Activated T-cell treated with anti-CD3 and anti-CD28 coated beads, Interleukin-2, amount 50 U/mL, for 72 hours (primary cell): ENCODE measurements at regions not wholly inside any gene's neighbourhood (a gene's known extent, or its start where the extent isn't known, plus 50 kb on each side); places are given as distances from the start of the nearest gene placed in this dataset.

Source experiments
- ATAC-seq, 2 donors: fragments of 150-1000 bp; cut with Tn5 transposase; replicated peaks in 1 of 2; 2 replicates each; pipeline ENCODE4 v1.10.0; 2021; ENCODE audit warnings: moderate library complexity in 2 of 2, mild to moderate bottlenecking in 1 of 2
- DNase-seq, 2 donors: peaks; one replicate each; pipeline ENCODE4 v3.0.0; 2021 to 2022; ENCODE audit warnings: mixed read lengths in 1 of 2
- H3K27ac Mint-ChIP-seq: one replicate; pipeline ENCODE4 v1.8.0; 2022; ENCODE audit warnings: mild to moderate bottlenecking, moderate library complexity, mixed read lengths
- H3K27me3 Mint-ChIP-seq: one replicate; pipeline ENCODE4 v1.8.0; 2022; ENCODE audit warnings: low read depth, mixed read lengths
- H3K36me3 Mint-ChIP-seq, 2 donors: one replicate each; pipeline ENCODE4 v1.8.0; 2022; ENCODE audit warnings: mixed read lengths in 2 of 2, mild to moderate bottlenecking in 1 of 2; ENCODE audit not compliant: insufficient read depth in 2 of 2
- H3K4me1 Mint-ChIP-seq: one replicate; pipeline ENCODE4 v1.8.0; 2022; ENCODE audit warnings: low read depth, mixed read lengths
- H3K4me3 Mint-ChIP-seq, 2 donors: one replicate each; pipeline ENCODE4 v1.8.0; 2022; ENCODE audit warnings: mild to moderate bottlenecking in 2 of 2, mixed read lengths in 2 of 2, moderate library complexity in 2 of 2
- H3K9me3 Mint-ChIP-seq, 2 donors: one replicate each; pipeline ENCODE4 v1.8.0; 2022; ENCODE audit warnings: mixed read lengths in 2 of 2

- ATAC-seq (peak in 1 of 2 donors; percentile 18), DNase-seq (no peak)
- Mint-ChIP-seq H3K9me3 (peaks cover 3 to 6% of the 10 kb centered on the region in 2 donors), H3K27me3 (peaks cover 6% of the 10 kb centered on the region), H3K4me1 (no peaks in the 10 kb centered on the region), H3K4me3 (no peak overlapping the region), H3K27ac (no peak overlapping the region), H3K36me3 (no peaks in the 10 kb centered on the region)
These were observed 399.8 kb upstream of the MEF2C start for GRCh38 chr5:89282554-89283510.

GRCh38 chr5:89281766-89282553, 399.0 kb upstream of the MEF2C start:
- Mint-ChIP-seq H3K36me3 (no peaks in the 10 kb centered on the region), H3K4me1 (no peaks in the 10 kb centered on the region), H3K27ac (no peak overlapping the region), H3K4me3 (no peak overlapping the region), H3K27me3 (peaks cover 6% of the 10 kb centered on the region), H3K9me3 (peaks cover 2 to 6% of the 10 kb centered on the region in 2 donors)
- DNase-seq (no peak), ATAC-seq (no peak)

GRCh38 chr5:89281211-89281610, 398.2 kb upstream of the MEF2C start:
- Mint-ChIP-seq H3K36me3 (no peaks in the 10 kb centered on the region), H3K4me3 (no peak overlapping the region), H3K4me1 (no peaks in the 10 kb centered on the region), H3K27me3 (peaks cover 6% of the 10 kb centered on the region), H3K27ac (no peak overlapping the region), H3K9me3 (peaks cover 5 to 6% of the 10 kb centered on the region in 2 donors)
- DNase-seq (no peak), ATAC-seq (no peak)

GRCh38 chr5:89280103-89281037, 397.4 kb upstream of the MEF2C start:
- Mint-ChIP-seq H3K9me3 (peaks cover 5 to 6% of the 10 kb centered on the region in 2 donors), H3K36me3 (no peaks in the 10 kb centered on the region), H3K27ac (no peak overlapping the region), H3K4me1 (no peaks in the 10 kb centered on the region), H3K4me3 (no peak overlapping the region), H3K27me3 (peaks cover 6% of the 10 kb centered on the region)
- DNase-seq = no peak
- ATAC-seq = no peak

- Mint-ChIP-seq H3K9me3 (peaks cover 1 to 4% of the 10 kb centered on the region in 2 donors), H3K4me1 (no peaks in the 10 kb centered on the region), H3K27ac (no peak overlapping the region), H3K27me3 (no peaks in the 10 kb centered on the region), H3K36me3 (no peaks in the 10 kb centered on the region), H3K4me3 (no peak overlapping the region)
- no peak for ATAC-seq
- no peak for DNase-seq
These were observed 396.5 kb upstream of the MEF2C start for GRCh38 chr5:89279391-89280036.

- H3K36me3 Mint-ChIP-seq = no peaks in the 10 kb centered on the region
- peaks cover 0 to 3% of the 10 kb centered on the region in 2 donors for H3K9me3 Mint-ChIP-seq
- no peak for ATAC-seq
- DNase-seq = no peak
- H3K4me3 Mint-ChIP-seq = no peak overlapping the region
- H3K27me3 Mint-ChIP-seq = no peaks in the 10 kb centered on the region
- H3K4me1 Mint-ChIP-seq = no peaks in the 10 kb centered on the region
- H3K27ac Mint-ChIP-seq = no peak overlapping the region
These were observed 394.8 kb upstream of the MEF2C start for GRCh38 chr5:89277816-89278215.

GRCh38 chr5:89276566-89277305, 393.8 kb upstream of the MEF2C start:
- no peak overlapping the region for H3K4me3 Mint-ChIP-seq
- no peaks in the 10 kb centered on the region for H3K27me3 Mint-ChIP-seq
- no peaks in the 10 kb centered on the region for H3K36me3 Mint-ChIP-seq
- no peaks in the 10 kb centered on the region for H3K4me1 Mint-ChIP-seq
- H3K9me3 Mint-ChIP-seq = peaks cover 0 to 3% of the 10 kb centered on the region in 2 donors
- DNase-seq = no peak
- ATAC-seq = no peak
- no peak overlapping the region for H3K27ac Mint-ChIP-seq

GRCh38 chr5:89275066-89275855, 392.3 kb upstream of the MEF2C start:
- Mint-ChIP-seq H3K9me3 (peaks cover 0 to 3% of the 10 kb centered on the region in 2 donors), H3K4me1 (no peaks in the 10 kb centered on the region), H3K27me3 (no peaks in the 10 kb centered on the region), H3K27ac (no peak overlapping the region), H3K36me3 (no peaks in the 10 kb centered on the region), H3K4me3 (no peak overlapping the region)
- ATAC-seq = no peak
- DNase-seq = no peak

GRCh38 chr5:89273289-89273688, 390.3 kb upstream of the MEF2C start:
- Mint-ChIP-seq H3K9me3 (peaks cover 0 to 3% of the 10 kb centered on the region in 2 donors), H3K4me1 (no peaks in the 10 kb centered on the region), H3K36me3 (no peaks in the 10 kb centered on the region), H3K27ac (no peak overlapping the region), H3K27me3 (peaks cover 3% of the 10 kb centered on the region), H3K4me3 (no peak overlapping the region)
- DNase-seq (no peak), ATAC-seq (no peak)

GRCh38 chr5:89270901-89271300, 387.9 kb upstream of the MEF2C start:
- no peak overlapping the region for H3K4me3 Mint-ChIP-seq
- no peak overlapping the region for H3K27ac Mint-ChIP-seq
- no peak for DNase-seq
- H3K9me3 Mint-ChIP-seq = no peaks in the 10 kb centered on the region
- no peaks in the 10 kb centered on the region for H3K36me3 Mint-ChIP-seq
- no peak for ATAC-seq
- H3K4me1 Mint-ChIP-seq = no peaks in the 10 kb centered on the region
- peaks cover 6% of the 10 kb centered on the region for H3K27me3 Mint-ChIP-seq

GRCh38 chr5:89269721-89270120, 386.7 kb upstream of the MEF2C start:
- H3K4me3 Mint-ChIP-seq = no peak overlapping the region
- peaks cover 6% of the 10 kb centered on the region for H3K27me3 Mint-ChIP-seq
- no peak for ATAC-seq
- no peak overlapping the region for H3K27ac Mint-ChIP-seq
- no peaks in the 10 kb centered on the region for H3K9me3 Mint-ChIP-seq
- no peaks in the 10 kb centered on the region for H3K4me1 Mint-ChIP-seq
- no peaks in the 10 kb centered on the region for H3K36me3 Mint-ChIP-seq
- DNase-seq = no peak
